Keratinocyte (primary cell): ENCODE measurements at regions not wholly inside any gene's neighbourhood (a gene's known extent, or its start where the extent isn't known, plus 50 kb on each side); places are given as distances from the start of the nearest gene placed in this dataset.

ENCODE experiments used
- CTCF ChIP-seq, 3 experiments: IDR thresholded peaks in 1 of 3; conservative IDR thresholded peaks in 1 of 3; optimal IDR thresholded peaks in 1 of 3; 2 replicates in 2 of 3; 3 replicates in 1 of 3; pipeline versions ENCODE3 to v1.5.1; 2011; ENCODE audit warnings: low read length in 3 of 3, mild to moderate bottlenecking in 3 of 3, moderate library complexity in 2 of 3, control low read depth in 1 of 3, inconsistent platforms in 1 of 3; ENCODE audit not compliant: insufficient read depth in 2 of 3; ENCODE audit errors: extremely low read depth in 1 of 3
- EZH2 ChIP-seq: IDR thresholded peaks from one replicate; pipeline ENCODE4 v1.6.1; 2012; ENCODE audit warnings: inconsistent platforms, mild to moderate bottlenecking, low read length, moderate library complexity

- TF ChIP-seq CTCF (optimal IDR thresholded peaks at IDR 0.05 in 1 of 3, IDR thresholded peaks at IDR 0.05 in 1 of 3, conservative IDR thresholded peaks at IDR 0.05 in 1 of 3; ENCODE audit: extremely low read depth in 1 of 3, insufficient read depth in 2 of 3, low read length in 3 of 3) (peak; percentile 48 to 84 (median 69)), EZH2 (no peak)
These were observed 67.9 kb upstream of the SOX3 start for GRCh38 chrX:140572724-140573123.
